H1 (cell line): ENCODE measurements at regions not wholly inside any gene's neighbourhood (a gene's known extent, or its start where the extent isn't known, plus 50 kb on each side); places are given as distances from the start of the nearest gene placed in this dataset.
"Not testable (repeated sequence)": the region's sequence is repeated elsewhere in the genome, so short reads cannot be mapped to it uniquely, and the experiment has no call there.

ENCODE experiments used
- CTCF ChIA-PET: fragments of 300-600 bp; sonication (Branson Sonifier 250); formaldehyde crosslinking; loops from one replicate; lab custom pipeline; 2021; ENCODE audit not compliant: partially characterized antibody; lab: Charles Lee
- POLR2A ChIA-PET: fragments of 300-600 bp; sonication (Branson Sonifier 250); formaldehyde crosslinking; loops from one replicate; lab custom pipeline; 2021; ENCODE audit warnings: inconsistent platforms; ENCODE audit not compliant: partially characterized antibody; lab: Charles Lee
- DNase-seq, 2 experiments: peaks; one replicate each; pipeline versions ENCODE4 v3.0.0 to v3.0.0-alpha.2; 2010 to 2022; ENCODE audit warnings: low spot score in 2 of 2, low read depth in 1 of 2, mixed read lengths in 1 of 2
- FAIRE-seq: peaks from 2 replicates; lab custom pipeline; 2011; peaks lifted over from hg19 to GRCh38; lab: Jason Lieb, UNC
- H2AFZ ChIP-seq: 2 replicates; pipeline ENCODE4 v1.8.1; 2012; ENCODE audit warnings: low read length, inconsistent platforms
- H2AK5ac ChIP-seq: 2 replicates; pipeline ENCODE4 v1.6.1; 2013; ENCODE audit warnings: low read depth, low read length
- H2BK120ac ChIP-seq: replicated peaks from 2 replicates; pipeline ENCODE3; 2013; ENCODE audit warnings: low read depth, low read length, inconsistent platforms
- H2BK12ac ChIP-seq: 2 replicates; pipeline ENCODE4 v1.6.1; 2013; ENCODE audit warnings: low read depth, low read length
- H2BK15ac ChIP-seq: 2 replicates; pipeline ENCODE4 v1.6.1; 2013; ENCODE audit warnings: low read length
- H2BK20ac ChIP-seq: 2 replicates; pipeline ENCODE4 v1.6.1; 2013; ENCODE audit warnings: low read length
- H2BK5ac ChIP-seq: 2 replicates; pipeline ENCODE4 v1.6.1; 2013; ENCODE audit warnings: low read depth, low read length
- H3K14ac ChIP-seq: 2 replicates; pipeline ENCODE4 v1.6.1; 2013; ENCODE audit warnings: inconsistent platforms; ENCODE audit not compliant: insufficient read length
- H3K18ac ChIP-seq: 2 replicates; pipeline ENCODE4 v1.6.1; 2013; ENCODE audit warnings: low read length; ENCODE audit errors: extremely low read depth
- H3K23ac ChIP-seq: 2 replicates; pipeline ENCODE4 v1.6.1; 2013; ENCODE audit warnings: inconsistent platforms; ENCODE audit not compliant: insufficient read length
- H3K23me2 ChIP-seq: 2 replicates; pipeline ENCODE4 v1.6.1; 2013; ENCODE audit warnings: low read depth, low read length
- H3K27ac ChIP-seq: 2 replicates; pipeline ENCODE4 v1.6.1; 2011; ENCODE audit warnings: low read depth, low read length, inconsistent platforms
- H3K27me3 ChIP-seq, 4 experiments: replicated peaks in 1 of 4; 1 replicate in 1 of 4; 2 replicates in 3 of 4; pipeline versions ENCODE4 v1.6.1 to v1.8.1; 2011 to 2013; ENCODE audit warnings: low read length in 3 of 4, mild to moderate bottlenecking in 3 of 4, inconsistent platforms in 2 of 4, mixed read lengths in 2 of 4, moderate library complexity in 1 of 4; ENCODE audit not compliant: control insufficient read depth in 3 of 4, insufficient read depth in 3 of 4; ENCODE audit errors: extremely low read depth in 1 of 4
- H3K36me3 ChIP-seq, 4 experiments: 2 replicates each; pipeline versions ENCODE4 v1.6.1 to v1.8.1; 2011 to 2013; ENCODE audit warnings: mild to moderate bottlenecking in 4 of 4, low read length in 3 of 4, moderate library complexity in 2 of 4, control low read depth in 1 of 4, inconsistent platforms in 1 of 4; ENCODE audit not compliant: insufficient read depth in 4 of 4, control insufficient read depth in 2 of 4
- H3K4ac ChIP-seq: replicated peaks from 2 replicates; pipeline ENCODE3; 2013; ENCODE audit warnings: low read length, low read depth, mixed read lengths, inconsistent platforms; ENCODE audit not compliant: insufficient read length
- H3K4me1 ChIP-seq, 4 experiments: replicated peaks in 1 of 4; 1 replicate in 1 of 4; 2 replicates in 3 of 4; pipeline versions ENCODE4 v1.6.1 to v1.8.1; 2011 to 2013; ENCODE audit warnings: low read length in 3 of 4, inconsistent platforms in 2 of 4, mixed read lengths in 1 of 4; ENCODE audit not compliant: insufficient read depth in 4 of 4, control insufficient read depth in 3 of 4
- H3K4me2 ChIP-seq, 2 experiments: 2 replicates each; pipeline versions ENCODE4 v1.6.1 to v1.8.1; 2011 to 2013; ENCODE audit warnings: low read depth in 2 of 2, low read length in 2 of 2, control low read depth in 1 of 2, inconsistent platforms in 1 of 2, mild to moderate bottlenecking in 1 of 2; ENCODE audit not compliant: insufficient read depth in 1 of 2
- H3K4me3 ChIP-seq, 4 experiments: fragments of 200-600, 300-600 bp in 1 of 4; sonication (generic), shearing (Covaris generic), sonication (Bioruptor Twin) in 1 of 4; 2 replicates each; pipeline versions ENCODE4 v1.5.1 to v1.8.1; 2011 to 2016; ENCODE audit warnings: low read length in 4 of 4, low read depth in 3 of 4, control low read depth in 2 of 4, inconsistent platforms in 2 of 4, mild to moderate bottlenecking in 2 of 4, mixed read lengths in 1 of 4, moderate library complexity in 1 of 4; ENCODE audit not compliant: insufficient read depth in 2 of 4; ENCODE audit errors: extremely low read depth in 1 of 4
- H3K56ac ChIP-seq: replicated peaks from 2 replicates; pipeline ENCODE3; 2013; ENCODE audit warnings: low read depth, mild to moderate bottlenecking, mixed read lengths, low read length, inconsistent platforms; ENCODE audit not compliant: insufficient read length
- H3K79me1 ChIP-seq: 2 replicates; pipeline ENCODE4 v1.6.1; 2013; ENCODE audit warnings: low read depth, low read length, control low read depth
- H3K79me2 ChIP-seq, 2 experiments: 2 replicates each; pipeline versions ENCODE4 v1.6.1 to v1.8.1; 2012 to 2013; ENCODE audit warnings: low read length in 2 of 2, mild to moderate bottlenecking in 2 of 2, inconsistent platforms in 1 of 2; ENCODE audit not compliant: insufficient read depth in 2 of 2, control insufficient read depth in 1 of 2
- H3K9ac ChIP-seq, 4 experiments: replicated peaks in 1 of 4; 1 replicate in 1 of 4; 2 replicates in 3 of 4; pipeline versions ENCODE4 v1.6.1 to v1.8.1; 2011 to 2013; ENCODE audit warnings: low read depth in 3 of 4, low read length in 3 of 4, control low read depth in 2 of 4, mild to moderate bottlenecking in 2 of 4, moderate library complexity in 2 of 4, inconsistent platforms in 1 of 4; ENCODE audit errors: extremely low read depth in 1 of 4
- H3K9me3 ChIP-seq, 2 experiments: 2 replicates each; pipeline versions ENCODE4 v1.6.1 to v1.8.1; 2012 to 2013; ENCODE audit warnings: mild to moderate bottlenecking in 2 of 2, moderate library complexity in 2 of 2, control low read depth in 1 of 2, inconsistent platforms in 1 of 2, low read depth in 1 of 2, low read length in 1 of 2, mixed read lengths in 1 of 2; ENCODE audit not compliant: insufficient read depth in 2 of 2
- H4K20me1 ChIP-seq, 2 experiments: replicated peaks in 1 of 2; 2 replicates each; pipeline versions ENCODE3 to v1.8.1; 2011 to 2013; ENCODE audit warnings: inconsistent platforms in 2 of 2, low read length in 2 of 2, mild to moderate bottlenecking in 1 of 2; ENCODE audit not compliant: insufficient read depth in 2 of 2, control insufficient read depth in 1 of 2
- H4K5ac ChIP-seq: 2 replicates; pipeline ENCODE4 v1.6.1; 2013; ENCODE audit warnings: low read length, low read depth, mixed read lengths, inconsistent platforms; ENCODE audit not compliant: insufficient read length
- H4K8ac ChIP-seq: 2 replicates; pipeline ENCODE4 v1.8.0; 2013; ENCODE audit warnings: mild to moderate bottlenecking, moderate library complexity, low read length, inconsistent platforms; ENCODE audit not compliant: insufficient read depth; ENCODE audit errors: extremely low read depth
- H4K91ac ChIP-seq: replicated peaks from 2 replicates; pipeline ENCODE3; 2013; ENCODE audit warnings: low read length, mixed read lengths, inconsistent platforms; ENCODE audit not compliant: insufficient read length
- WGBS, 2 experiments: shearing (Covaris generic) in 1 of 2; methylation state at CpG; one replicate each; pipeline versions ENCODE4 v1.1.6 to v1.1.7; 2013 to 2015; ENCODE audit warnings: low lambda C conversion rate in 2 of 2, mixed read lengths in 2 of 2, inconsistent platforms in 1 of 2, low coverage in 1 of 2, missing lambda C conversion rate in 1 of 2; ENCODE audit not compliant: insufficient replicate concordance in 2 of 2, insufficient coverage in 1 of 2, insufficient read length in 1 of 2; ENCODE audit errors: extremely low coverage in 1 of 2, missing lambda C conversion rate in 1 of 2; 5-methylcytosine and 5-hydroxymethylcytosine counted together

DNA sequence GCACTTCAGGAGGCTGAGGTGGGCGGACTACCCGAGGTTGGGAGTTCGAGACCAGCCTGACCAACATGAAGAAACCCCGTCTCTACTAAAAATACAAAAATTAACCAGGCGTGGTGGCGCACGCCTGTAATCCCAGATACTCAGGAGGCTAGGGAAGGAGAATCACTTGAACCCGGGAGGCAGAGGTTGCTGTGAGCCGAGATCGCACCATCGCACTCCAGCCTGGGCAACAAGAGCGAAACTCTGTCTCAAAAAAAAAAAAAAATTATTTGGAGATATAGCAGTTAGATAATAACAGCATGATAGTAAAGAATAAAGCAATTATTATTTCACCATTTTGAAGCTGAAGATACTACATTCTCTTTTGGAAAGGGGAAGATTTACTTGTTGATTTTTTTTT lies 345.9 kb upstream of the SPATA31A3 start:
- H4K91ac ChIP-seq, H3K23me2 ChIP-seq, H4K5ac ChIP-seq, H3K27me3 ChIP-seq, H2AK5ac ChIP-seq, H3K4me1 ChIP-seq, H2AFZ ChIP-seq, H3K4ac ChIP-seq, H3K9me3 ChIP-seq, H3K79me1 ChIP-seq, H3K4me3 ChIP-seq, H4K8ac ChIP-seq, H3K9ac ChIP-seq, H3K4me2 ChIP-seq, H3K23ac ChIP-seq, H4K20me1 ChIP-seq, H2BK12ac ChIP-seq, H2BK5ac ChIP-seq, H3K27ac ChIP-seq, FAIRE-seq, H3K14ac ChIP-seq, POLR2A ChIA-PET, H2BK15ac ChIP-seq, CTCF ChIA-PET, H2BK120ac ChIP-seq, H3K56ac ChIP-seq, H3K18ac ChIP-seq, H3K36me3 ChIP-seq, H3K79me2 ChIP-seq, DNase-seq, H2BK20ac ChIP-seq: not testable (repeated sequence)
- WGBS, 2 experiments, result no CpG with 5 or more reads among the region's 12 CpGs

GRCh38 chr9:67334727-67335572 lies 342.6 kb upstream of the SPATA31A3 start:
- H4K5ac ChIP-seq, CTCF ChIA-PET, H4K8ac ChIP-seq, H3K4ac ChIP-seq, H2BK120ac ChIP-seq, H3K9ac ChIP-seq, H2BK12ac ChIP-seq, H3K79me2 ChIP-seq, H2BK15ac ChIP-seq, H3K9me3 ChIP-seq, H3K4me1 ChIP-seq, H2AK5ac ChIP-seq, H3K36me3 ChIP-seq, H3K27me3 ChIP-seq, H3K27ac ChIP-seq, POLR2A ChIA-PET, H3K79me1 ChIP-seq, H3K14ac ChIP-seq, H2BK5ac ChIP-seq, H3K23ac ChIP-seq, DNase-seq, H3K4me3 ChIP-seq, H3K18ac ChIP-seq, FAIRE-seq, H4K91ac ChIP-seq, H2BK20ac ChIP-seq, H3K4me2 ChIP-seq, H3K23me2 ChIP-seq, H3K56ac ChIP-seq, H2AFZ ChIP-seq, H4K20me1 ChIP-seq: not testable (repeated sequence)
- no CpG with 5 or more reads among the region's 9 CpGs for WGBS, 2 experiments
